ENCODE measurements at regions not wholly inside any gene's neighbourhood (a gene's known extent, or its start where the extent isn't known, plus 50 kb on each side); places are given as distances from the start of the nearest gene placed in this dataset.

DNA sequence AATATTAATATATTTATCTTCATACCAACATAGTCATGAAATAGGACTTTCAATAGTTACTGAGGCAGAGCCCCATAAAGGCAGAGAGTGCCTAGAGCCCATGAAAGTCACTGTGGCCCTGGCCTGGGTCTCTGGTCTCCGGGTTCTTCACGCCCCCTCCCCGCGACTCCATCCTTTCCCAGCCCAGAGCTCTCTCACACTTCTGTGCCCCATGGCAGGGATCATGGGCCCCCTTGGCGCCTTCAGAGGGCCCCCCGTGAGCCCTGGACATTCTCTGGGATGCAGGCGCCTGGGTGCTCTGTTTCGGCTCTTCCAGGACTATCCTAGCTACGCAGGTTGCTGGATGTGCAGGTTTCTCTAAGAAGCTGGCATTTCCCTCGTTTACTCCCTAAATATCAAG lies 228.4 kb downstream of the TEX29 start:
- WGBS, 2 donors: 86 to 87% methylated on average over 10 of the region's 10 CpGs

DNA sequence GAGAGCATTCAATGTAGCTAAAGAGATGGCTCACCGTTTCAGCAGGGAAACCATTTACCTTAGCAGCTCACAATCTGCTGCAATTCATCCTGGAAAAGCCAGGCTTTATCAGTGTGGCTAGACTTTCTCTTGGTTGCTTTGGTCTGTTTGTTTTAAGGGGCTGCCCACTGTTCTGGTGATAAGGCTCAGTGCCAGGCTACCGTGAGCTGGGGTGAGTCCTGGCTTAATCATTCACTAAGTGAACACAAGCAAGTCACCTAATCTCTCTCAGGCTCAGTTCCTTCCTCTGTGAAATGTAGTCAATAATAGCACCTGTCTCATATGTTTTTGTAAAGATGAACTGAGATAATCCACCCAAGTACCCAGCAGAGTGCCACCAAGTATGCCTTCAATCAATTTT lies 229.0 kb downstream of the TEX29 start:
- intact Hi-C loops (cut with DNase I; ENCODE audit: low total_unique reads): no loop called here
- DNase-seq (ENCODE audit: low spot score in 2 of 2): no peak
- WGBS, 2 donors: 23 to 46% methylated on average over 2 of the region's 2 CpGs
- no peak overlapping the region for H3K4me3 ChIP-seq (ENCODE audit: low read depth, poor library complexity, severe bottlenecking)
- no peak for TF ChIP-seq POLR2A (IDR thresholded peaks at IDR 0.05)
- TF ChIP-seq, protein P1, sequence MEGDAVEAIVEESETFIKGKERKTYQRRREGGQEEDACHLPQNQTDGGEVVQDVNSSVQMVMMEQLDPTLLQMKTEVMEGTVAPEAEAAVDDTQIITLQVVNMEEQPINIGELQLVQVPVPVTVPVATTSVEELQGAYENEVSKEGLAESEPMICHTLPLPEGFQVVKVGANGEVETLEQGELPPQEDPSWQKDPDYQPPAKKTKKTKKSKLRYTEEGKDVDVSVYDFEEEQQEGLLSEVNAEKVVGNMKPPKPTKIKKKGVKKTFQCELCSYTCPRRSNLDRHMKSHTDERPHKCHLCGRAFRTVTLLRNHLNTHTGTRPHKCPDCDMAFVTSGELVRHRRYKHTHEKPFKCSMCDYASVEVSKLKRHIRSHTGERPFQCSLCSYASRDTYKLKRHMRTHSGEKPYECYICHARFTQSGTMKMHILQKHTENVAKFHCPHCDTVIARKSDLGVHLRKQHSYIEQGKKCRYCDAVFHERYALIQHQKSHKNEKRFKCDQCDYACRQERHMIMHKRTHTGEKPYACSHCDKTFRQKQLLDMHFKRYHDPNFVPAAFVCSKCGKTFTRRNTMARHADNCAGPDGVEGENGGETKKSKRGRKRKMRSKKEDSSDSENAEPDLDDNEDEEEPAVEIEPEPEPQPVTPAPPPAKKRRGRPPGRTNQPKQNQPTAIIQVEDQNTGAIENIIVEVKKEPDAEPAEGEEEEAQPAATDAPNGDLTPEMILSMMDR (IDR thresholded peaks at IDR 0.05): no peak

More for the DNA sequence above, 228.4 kb downstream of the TEX29 start:
- H3K4me3 ChIP-seq (ENCODE audit: low read depth, poor library complexity, severe bottlenecking): no peak overlapping the region
- TF ChIP-seq POLR2A (IDR thresholded peaks at IDR 0.05): no peak
- TF ChIP-seq, protein P1 (IDR thresholded peaks at IDR 0.05): no peak
- peak in 1 of 2 donors; percentile 60 for DNase-seq (ENCODE audit: low spot score in 2 of 2)
- intact Hi-C loops (cut with DNase I; ENCODE audit: low total_unique reads): no loop called here

DNA sequence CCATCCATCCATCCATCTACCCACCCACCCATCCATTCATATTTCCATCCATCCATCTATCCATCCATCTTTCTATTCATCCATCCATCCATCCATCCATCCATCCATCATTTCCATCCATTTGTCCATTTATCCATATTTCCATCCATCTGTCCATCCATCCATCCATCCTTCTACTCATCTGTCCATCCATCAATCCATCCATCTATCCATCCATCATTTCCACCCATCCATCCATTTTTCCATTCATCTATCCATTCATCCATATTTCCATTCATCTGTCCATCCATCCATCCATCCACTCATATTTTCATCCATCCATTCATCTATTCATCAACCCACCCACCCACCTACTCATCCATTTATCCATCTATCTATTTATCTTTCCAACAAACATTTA lies 229.6 kb downstream of the TEX29 start:
- no peak overlapping the region for H3K4me3 ChIP-seq (ENCODE audit: low read depth, poor library complexity, severe bottlenecking)
- intact Hi-C loops (cut with DNase I; ENCODE audit: low total_unique reads): no loop called here
- TF ChIP-seq, protein P1 (IDR thresholded peaks at IDR 0.05): no peak
- TF ChIP-seq POLR2A (IDR thresholded peaks at IDR 0.05): no peak
- DNase-seq (ENCODE audit: low spot score in 2 of 2): no peak

- no peak for TF ChIP-seq POLR2A (IDR thresholded peaks at IDR 0.05)
- TF ChIP-seq, protein P1 (IDR thresholded peaks at IDR 0.05): no peak
- peak in 1 of 2 donors; percentile 17 for DNase-seq (ENCODE audit: low spot score in 2 of 2)
- WGBS, 2 donors: 46 to 56% methylated on average over 5 of the region's 5 CpGs
- no peak overlapping the region for H3K4me3 ChIP-seq (ENCODE audit: low read depth, poor library complexity, severe bottlenecking)
- intact Hi-C loops (cut with DNase I; ENCODE audit: low total_unique reads): no loop called here
Measured at GRCh38 chr13:111551204-111551820, 230.9 kb downstream of the TEX29 start.

DNA sequence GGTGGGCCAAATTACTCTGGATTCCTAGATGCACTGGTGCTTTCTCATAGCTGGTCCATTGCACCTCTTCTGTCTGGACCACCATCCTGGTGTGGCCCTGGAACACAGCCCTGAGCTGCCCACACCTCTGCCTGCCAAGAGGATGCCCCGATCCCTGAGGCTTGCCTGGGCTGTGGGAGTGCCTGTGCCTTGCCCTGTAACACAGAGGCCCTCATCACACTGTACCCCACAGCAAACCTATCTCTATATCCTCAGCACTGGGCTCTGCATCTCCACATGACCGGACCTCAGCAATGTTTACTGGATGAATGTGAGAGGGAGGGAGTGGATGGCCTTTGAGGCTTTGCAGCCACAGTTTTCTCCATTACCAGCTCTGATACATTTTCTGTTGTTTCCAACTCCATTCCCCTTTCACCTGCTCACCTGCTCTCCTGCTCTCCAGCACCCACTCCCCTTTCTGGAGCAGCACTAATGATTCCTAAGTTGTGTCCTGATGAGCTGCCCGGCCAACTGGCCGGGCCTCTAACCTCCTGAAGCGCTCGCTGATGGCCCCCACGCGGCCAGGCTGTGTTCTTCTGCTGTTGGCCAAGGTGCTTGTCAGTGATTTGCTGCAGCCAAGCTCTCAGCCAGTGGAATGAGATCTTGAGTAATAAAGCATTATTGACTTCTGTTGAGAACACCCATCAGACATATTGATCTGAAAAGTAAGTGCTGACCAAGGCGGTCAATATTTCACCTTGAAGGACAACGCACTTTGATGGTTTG lies 232.6 kb downstream of the TEX29 start:
- TF ChIP-seq, protein P1 (IDR thresholded peaks at IDR 0.05): no peak
- TF ChIP-seq POLR2A (IDR thresholded peaks at IDR 0.05): no peak
- DNase-seq (ENCODE audit: low spot score in 2 of 2): peak in 1 of 2 donors; percentile 53
- no peak overlapping the region for H3K4me3 ChIP-seq (ENCODE audit: low read depth, poor library complexity, severe bottlenecking)
- WGBS, 2 donors: 93% methylated on average over 10 of the region's 10 CpGs
- intact Hi-C loops (cut with DNase I; ENCODE audit: low total_unique reads): no loop called here
